ENCODE measurements at regions not wholly inside any gene's neighbourhood (a gene's known extent, or its start where the extent isn't known, plus 50 kb on each side); places are given as distances from the start of the nearest gene placed in this dataset.

DNA sequence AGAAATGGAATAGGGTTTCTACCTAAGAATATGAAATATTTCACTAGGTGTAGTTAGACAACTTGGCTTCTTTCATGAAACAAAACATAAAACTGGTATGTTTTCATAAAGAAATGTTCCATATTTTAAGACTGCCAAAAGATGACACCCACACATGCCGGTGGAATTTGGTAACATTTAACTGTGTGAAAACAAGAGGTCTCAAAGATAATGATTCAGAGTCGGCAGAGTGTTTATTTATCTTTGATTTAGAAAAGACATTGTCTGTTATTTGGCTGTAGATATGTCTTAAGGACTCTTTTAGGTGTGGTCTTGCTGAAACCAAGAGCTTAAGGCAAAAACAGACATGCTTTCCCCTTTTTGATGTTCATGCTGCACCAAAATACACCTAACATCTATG lies 63.5 kb upstream of the FN1 start:
- peak; percentile 14 for DNase-seq (ENCODE audit: low read depth)

- DNase-seq (ENCODE audit: low read depth) = no peak
These were observed 62.6 kb upstream of the FN1 start for GRCh38 chr2:215498431-215498830.

DNA sequence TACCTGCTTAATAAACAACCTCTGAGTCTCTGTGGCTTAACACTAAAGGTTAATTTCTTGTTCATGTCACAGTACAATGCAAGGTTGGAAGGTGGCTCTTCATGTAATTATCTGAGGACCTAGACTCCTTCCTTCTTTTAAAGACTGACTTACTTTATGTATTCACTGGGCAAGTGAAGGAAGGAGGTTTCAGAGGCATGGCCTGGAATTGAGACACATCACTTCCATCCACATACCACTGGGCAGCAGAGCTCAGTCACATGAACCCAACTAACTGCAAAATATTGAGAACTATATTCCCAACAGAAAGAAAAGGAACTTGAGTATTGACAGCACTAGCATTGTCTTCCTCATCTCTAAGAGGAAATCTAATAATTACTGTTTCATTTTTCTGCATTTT lies 57.5 kb upstream of the FN1 start:
- no peak for DNase-seq (ENCODE audit: low read depth)

DNA sequence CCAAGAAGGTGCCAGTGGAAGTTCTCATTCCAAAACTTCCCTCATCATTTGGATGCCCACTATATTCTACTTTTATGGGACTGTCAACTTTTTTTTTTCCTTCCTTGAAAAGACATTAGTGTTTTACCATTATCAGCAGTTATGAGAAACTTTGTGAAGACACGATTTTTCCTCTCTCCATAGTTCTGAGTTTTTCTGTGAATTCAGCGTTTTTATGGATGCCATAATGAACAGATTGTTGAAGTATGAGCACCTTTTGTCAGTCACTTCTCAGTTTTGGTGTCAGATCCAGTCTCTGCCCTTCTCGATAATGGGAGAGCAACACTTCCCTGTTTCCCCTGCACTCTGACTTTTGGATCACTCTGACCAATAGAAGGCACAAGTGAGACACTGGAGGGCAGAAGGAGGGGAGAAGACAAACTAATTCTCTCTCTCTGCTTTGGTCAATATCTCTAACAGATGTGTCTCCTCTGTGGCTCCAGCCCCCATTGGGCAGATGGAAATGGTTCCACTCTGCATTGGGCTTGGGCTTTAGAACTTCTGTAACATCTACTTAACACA lies 53.5 kb upstream of the FN1 start:
- no peak for DNase-seq (ENCODE audit: low read depth)

- DNase-seq (ENCODE audit: low read depth) = no peak
These were observed 51.1 kb upstream of the FN1 start for GRCh38 chr2:215487002-215487372.

- no peak for DNase-seq (ENCODE audit: low read depth)
These were observed 50.6 kb upstream of the FN1 start for GRCh38 chr2:215486291-215487001.
